Adrenal gland (tissue), 5 donors: ENCODE measurements at regions not wholly inside any gene's neighbourhood (a gene's known extent, or its start where the extent isn't known, plus 50 kb on each side); places are given as distances from the start of the nearest gene placed in this dataset.

Source experiments
- POLR2A ChIP-seq, 2 donors: fragments of 450-650 bp; IDR thresholded peaks; one replicate each; pipeline ENCODE4 v1.6.1; 2017; ENCODE audit warnings: antibody characterized with exemption in 2 of 2, mild to moderate bottlenecking in 2 of 2, moderate library complexity in 1 of 2
- TF ChIP-seq, protein P1 (sequence below), 6 experiments: fragments of 450-650 bp in 4 of 6; fragments of 200-600 bp in 2 of 6; sonication (generic) in 1 of 6; IDR thresholded peaks; 1 replicate in 5 of 6; 2 replicates in 1 of 6; pipeline versions ENCODE4 v1.5.1 to v1.8.0; 2016 to 2021; ENCODE audit warnings: antibody characterized with exemption in 6 of 6, mild to moderate bottlenecking in 2 of 6, moderate library complexity in 1 of 6
- donor health status: DM: no; HTN: no; CAD: no.

DNA sequence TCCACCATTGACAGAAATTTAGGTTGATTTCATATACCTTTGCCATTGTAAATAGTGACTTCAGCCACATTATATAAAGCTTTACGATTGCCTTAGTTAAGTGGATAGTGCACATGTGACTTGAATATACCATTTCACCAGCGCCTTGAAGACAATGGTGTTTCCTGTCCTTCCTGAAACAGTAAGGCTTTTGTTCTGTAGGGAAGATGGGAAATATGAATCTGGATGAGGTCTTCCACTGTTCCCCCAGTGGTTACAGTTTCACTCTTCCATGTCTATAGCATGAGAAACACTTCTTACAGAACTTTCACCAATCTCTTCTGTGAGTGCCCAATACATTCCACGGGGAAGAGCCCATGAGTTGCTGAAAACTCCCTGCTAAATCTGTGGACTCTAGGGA lies 240.5 kb downstream of the TRIB2 start:
- TF ChIP-seq, protein P1, sequence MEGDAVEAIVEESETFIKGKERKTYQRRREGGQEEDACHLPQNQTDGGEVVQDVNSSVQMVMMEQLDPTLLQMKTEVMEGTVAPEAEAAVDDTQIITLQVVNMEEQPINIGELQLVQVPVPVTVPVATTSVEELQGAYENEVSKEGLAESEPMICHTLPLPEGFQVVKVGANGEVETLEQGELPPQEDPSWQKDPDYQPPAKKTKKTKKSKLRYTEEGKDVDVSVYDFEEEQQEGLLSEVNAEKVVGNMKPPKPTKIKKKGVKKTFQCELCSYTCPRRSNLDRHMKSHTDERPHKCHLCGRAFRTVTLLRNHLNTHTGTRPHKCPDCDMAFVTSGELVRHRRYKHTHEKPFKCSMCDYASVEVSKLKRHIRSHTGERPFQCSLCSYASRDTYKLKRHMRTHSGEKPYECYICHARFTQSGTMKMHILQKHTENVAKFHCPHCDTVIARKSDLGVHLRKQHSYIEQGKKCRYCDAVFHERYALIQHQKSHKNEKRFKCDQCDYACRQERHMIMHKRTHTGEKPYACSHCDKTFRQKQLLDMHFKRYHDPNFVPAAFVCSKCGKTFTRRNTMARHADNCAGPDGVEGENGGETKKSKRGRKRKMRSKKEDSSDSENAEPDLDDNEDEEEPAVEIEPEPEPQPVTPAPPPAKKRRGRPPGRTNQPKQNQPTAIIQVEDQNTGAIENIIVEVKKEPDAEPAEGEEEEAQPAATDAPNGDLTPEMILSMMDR (IDR thresholded peaks at IDR 0.05), result no peak
- no peak for TF ChIP-seq POLR2A (IDR thresholded peaks at IDR 0.05)
